ENCODE measurements at regions not wholly inside any gene's neighbourhood (a gene's known extent, or its start where the extent isn't known, plus 50 kb on each side); places are given as distances from the start of the nearest gene placed in this dataset.
"Not testable (repeated sequence)": the region's sequence is repeated elsewhere in the genome, so short reads cannot be mapped to it uniquely, and the experiment has no call there.

DNA sequence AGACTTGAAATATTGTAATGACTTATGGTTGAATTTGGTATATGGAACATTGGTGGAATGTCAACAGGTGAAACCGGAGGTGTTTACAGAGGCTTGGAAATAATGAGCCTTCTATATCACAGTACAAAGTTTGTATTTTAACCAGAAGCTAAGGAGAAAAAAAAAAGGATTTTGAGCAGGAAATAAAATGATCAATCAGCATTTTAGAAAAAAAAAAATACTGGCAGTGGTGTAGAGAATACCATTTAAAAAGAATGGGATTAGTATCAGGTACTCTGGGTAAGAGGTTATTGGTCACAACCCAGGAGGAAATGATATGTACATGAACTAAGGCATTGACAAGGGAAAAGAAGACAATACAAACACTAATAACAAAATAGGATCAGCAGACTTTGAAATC, 587.1 kb upstream of the HTR2C start:
- DNase-seq (ENCODE audit: low spot score) = no peak
- ChIA-PET CTCF (no interaction called here), POLR2A (ENCODE audit: low non-redundant PET) (no interaction called here)
- TF ChIP-seq, protein P1, sequence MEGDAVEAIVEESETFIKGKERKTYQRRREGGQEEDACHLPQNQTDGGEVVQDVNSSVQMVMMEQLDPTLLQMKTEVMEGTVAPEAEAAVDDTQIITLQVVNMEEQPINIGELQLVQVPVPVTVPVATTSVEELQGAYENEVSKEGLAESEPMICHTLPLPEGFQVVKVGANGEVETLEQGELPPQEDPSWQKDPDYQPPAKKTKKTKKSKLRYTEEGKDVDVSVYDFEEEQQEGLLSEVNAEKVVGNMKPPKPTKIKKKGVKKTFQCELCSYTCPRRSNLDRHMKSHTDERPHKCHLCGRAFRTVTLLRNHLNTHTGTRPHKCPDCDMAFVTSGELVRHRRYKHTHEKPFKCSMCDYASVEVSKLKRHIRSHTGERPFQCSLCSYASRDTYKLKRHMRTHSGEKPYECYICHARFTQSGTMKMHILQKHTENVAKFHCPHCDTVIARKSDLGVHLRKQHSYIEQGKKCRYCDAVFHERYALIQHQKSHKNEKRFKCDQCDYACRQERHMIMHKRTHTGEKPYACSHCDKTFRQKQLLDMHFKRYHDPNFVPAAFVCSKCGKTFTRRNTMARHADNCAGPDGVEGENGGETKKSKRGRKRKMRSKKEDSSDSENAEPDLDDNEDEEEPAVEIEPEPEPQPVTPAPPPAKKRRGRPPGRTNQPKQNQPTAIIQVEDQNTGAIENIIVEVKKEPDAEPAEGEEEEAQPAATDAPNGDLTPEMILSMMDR (conservative IDR thresholded peaks at IDR 0.05; ENCODE audit: low read depth) = no peak
- H3K27ac ChIP-seq = no peak overlapping the region

DNA sequence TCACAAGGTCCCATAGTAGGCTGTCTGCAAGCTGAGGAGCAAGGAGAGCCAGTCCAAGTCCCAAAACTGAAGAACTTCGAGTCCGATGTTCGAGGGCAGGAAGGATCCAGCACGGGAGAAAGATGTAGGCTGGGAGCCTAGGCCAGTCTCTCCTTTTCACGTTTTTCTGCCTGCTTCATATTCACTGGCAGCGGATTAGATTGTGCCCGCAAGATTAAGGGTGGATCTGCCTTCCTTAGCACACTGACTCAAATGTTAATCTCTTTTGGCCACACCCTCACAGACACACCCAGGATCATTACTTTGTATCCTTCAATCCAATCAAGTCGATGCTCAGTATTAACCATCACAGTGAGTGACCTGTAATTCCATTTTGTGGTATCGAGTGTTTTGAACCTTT, 592.2 kb upstream of the HTR2C start:
- CTCF ChIA-PET; H3K27ac ChIP-seq; POLR2A ChIA-PET (ENCODE audit: low non-redundant PET); DNase-seq (ENCODE audit: low spot score): not testable (repeated sequence)

- H3K27ac ChIP-seq; DNase-seq (ENCODE audit: low spot score); POLR2A ChIA-PET (ENCODE audit: low non-redundant PET); CTCF ChIA-PET: not testable (repeated sequence)
Measured at GRCh38 chrX:113990669-113991068, 593.2 kb upstream of the HTR2C start.

DNA sequence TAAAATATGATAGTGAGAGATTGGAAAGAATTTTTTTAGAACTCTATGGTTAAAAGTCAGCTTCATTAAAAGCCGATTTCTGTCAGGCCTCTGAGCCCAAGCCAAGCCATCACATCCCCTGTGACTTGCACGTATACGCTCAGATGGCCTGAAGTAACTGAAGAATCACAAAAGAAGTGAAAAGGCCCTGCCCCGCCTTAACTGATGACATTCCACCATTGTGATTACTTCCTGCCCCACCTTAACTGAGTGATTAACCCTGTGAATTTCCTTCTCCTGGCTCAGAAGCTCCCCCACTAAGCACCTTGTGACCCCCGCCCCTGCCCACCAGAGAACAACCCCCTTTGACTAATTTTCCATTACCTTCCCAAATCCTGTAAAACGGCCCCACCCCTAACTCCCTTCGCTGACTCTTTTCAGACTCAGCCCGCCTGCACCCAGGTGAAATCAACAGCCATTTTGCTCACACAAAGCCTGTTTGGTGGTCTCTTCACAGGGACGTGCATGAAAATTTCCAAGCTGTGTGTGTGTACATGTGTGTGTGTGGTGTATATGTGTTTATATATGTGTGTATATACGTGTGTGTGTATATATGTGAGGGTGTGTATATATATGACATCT, 595.5 kb upstream of the HTR2C start:
- H3K27ac ChIP-seq; POLR2A ChIA-PET (ENCODE audit: low non-redundant PET); DNase-seq (ENCODE audit: low spot score): not testable (repeated sequence)
- CTCF ChIA-PET = interaction anchor here (0.5 to 0.6 kb wide), 2 partner anchors 17 to 170 kb away, joined by 3 read pairs; no protein-coding TSS in a partner anchor

- DNase-seq (ENCODE audit: low spot score) = no peak
- POLR2A ChIA-PET (ENCODE audit: low non-redundant PET) = no interaction called here
- TF ChIP-seq, protein P1 (conservative IDR thresholded peaks at IDR 0.05; ENCODE audit: low read depth) = no peak
- no peak overlapping the region for H3K27ac ChIP-seq
- CTCF ChIA-PET = no interaction called here
Measured at GRCh38 chrX:113986427-113986826, 597.5 kb upstream of the HTR2C start.

DNA sequence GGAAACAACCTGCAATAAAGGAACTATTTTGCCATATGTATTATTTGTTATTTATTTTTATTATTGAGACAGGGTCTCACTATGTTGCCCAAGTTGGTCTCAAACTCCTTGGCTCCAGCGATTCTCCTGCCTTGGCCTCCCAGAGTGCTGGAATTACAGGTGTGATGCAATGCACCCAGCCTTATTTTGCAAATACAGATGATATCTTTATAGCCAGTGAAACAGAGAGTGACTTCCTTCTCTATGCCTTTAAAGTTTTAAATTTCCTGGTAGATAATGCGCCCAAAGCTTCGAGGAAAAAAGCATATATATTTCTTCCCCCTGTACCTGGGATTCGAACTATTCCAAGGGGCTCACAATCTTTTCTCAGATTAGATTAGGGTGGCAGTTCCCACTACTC, 601.1 kb upstream of the HTR2C start:
- H3K27ac ChIP-seq = no peak overlapping the region
- no peak for DNase-seq (ENCODE audit: low spot score)
- CTCF ChIA-PET = no interaction called here
- TF ChIP-seq, protein P1 (conservative IDR thresholded peaks at IDR 0.05; ENCODE audit: low read depth) = no peak
- POLR2A ChIA-PET (ENCODE audit: low non-redundant PET) = no interaction called here

GRCh38 chrX:113980953-113981352, 602.9 kb upstream of the HTR2C start:
- DNase-seq (ENCODE audit: low spot score) = no peak
- H3K27ac ChIP-seq = no peak overlapping the region
- ChIA-PET CTCF (no interaction called here), POLR2A (ENCODE audit: low non-redundant PET) (no interaction called here)
- TF ChIP-seq, protein P1 (conservative IDR thresholded peaks at IDR 0.05; ENCODE audit: low read depth) = no peak

DNA sequence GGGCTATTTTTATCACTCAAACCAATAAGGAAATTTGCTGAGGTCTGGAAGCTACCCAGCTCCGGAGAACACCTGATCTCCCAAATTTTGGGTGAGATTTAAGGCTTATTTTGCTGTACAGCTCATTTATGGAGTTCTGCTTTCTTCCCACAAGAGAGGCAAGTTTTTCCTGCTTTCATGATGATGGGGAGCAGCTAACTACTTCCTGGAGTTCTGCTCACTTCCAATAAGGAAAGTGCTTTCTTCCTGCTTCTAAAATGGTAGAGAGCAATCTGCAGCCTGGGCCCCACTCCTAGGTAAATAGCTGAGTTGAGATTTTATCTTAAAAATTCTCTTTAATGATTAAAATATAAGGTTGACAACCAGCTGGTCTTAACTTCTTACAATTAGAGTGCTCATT, 606.0 kb upstream of the HTR2C start:
- H3K27ac ChIP-seq = no peak overlapping the region
- no peak for DNase-seq (ENCODE audit: low spot score)
- TF ChIP-seq, protein P1 (conservative IDR thresholded peaks at IDR 0.05; ENCODE audit: low read depth) = no peak
- ChIA-PET POLR2A (ENCODE audit: low non-redundant PET) (no interaction called here), CTCF (no interaction called here)
